CD14-positive monocyte (primary cell): ENCODE measurements at regions not wholly inside any gene's neighbourhood (a gene's known extent, or its start where the extent isn't known, plus 50 kb on each side); places are given as distances from the start of the nearest gene placed in this dataset.

Experiments used
- DNase-seq, 3 donors: peaks; one replicate each; pipeline ENCODE4 v3.0.0-alpha.2; 2011 to 2022
- H2AFZ ChIP-seq: 2 replicates; pipeline ENCODE4 v1.6.0; 2012; ENCODE audit warnings: mild to moderate bottlenecking, low read depth, low read length, inconsistent platforms; ENCODE audit not compliant: insufficient read depth, poor library complexity, severe bottlenecking
- H3K27ac ChIP-seq, 2 donors: 1 replicate in 1 of 2; 2 replicates in 1 of 2; pipeline ENCODE4 v1.5.1; 2012 to 2013; ENCODE audit warnings: low read length in 2 of 2, control low read depth in 1 of 2, inconsistent platforms in 1 of 2, low read depth in 1 of 2, mild to moderate bottlenecking in 1 of 2
- H3K27me3 ChIP-seq, 2 donors: one replicate each; pipeline versions ENCODE4 v1.6.0 to v1.6.1; 2011 to 2013; ENCODE audit warnings: low read length in 2 of 2; ENCODE audit not compliant: control insufficient read depth in 2 of 2, insufficient read depth in 2 of 2
- H3K36me3 ChIP-seq, 2 donors: replicated peaks in 1 of 2; 1 replicate in 1 of 2; 2 replicates in 1 of 2; pipeline versions ENCODE4 v1.5.1 to v1.6.1; 2012 to 2013; ENCODE audit warnings: low read length in 2 of 2, control low read depth in 1 of 2, inconsistent platforms in 1 of 2, mild to moderate bottlenecking in 1 of 2; ENCODE audit not compliant: insufficient read depth in 2 of 2, control insufficient read depth in 1 of 2
- H3K4me1 ChIP-seq, 2 donors: 1 replicate in 1 of 2; 2 replicates in 1 of 2; pipeline versions ENCODE4 v1.5.1 to v1.6.1; 2012 to 2013; ENCODE audit warnings: low read length in 2 of 2, control low read depth in 1 of 2, inconsistent platforms in 1 of 2, mild to moderate bottlenecking in 1 of 2, moderate library complexity in 1 of 2; ENCODE audit not compliant: insufficient read depth in 2 of 2, control insufficient read depth in 1 of 2
- H3K4me2 ChIP-seq: replicated peaks from 2 replicates; pipeline ENCODE3; 2012; ENCODE audit warnings: low read length, moderate library complexity, mild to moderate bottlenecking; ENCODE audit not compliant: poor library complexity, severe bottlenecking; ENCODE audit errors: extremely low read depth
- H3K4me3 ChIP-seq, 3 experiments: fragments of 200-600 bp in 1 of 3; sonication (generic) in 1 of 3; replicated peaks in 1 of 3; 1 replicate in 2 of 3; 2 replicates in 1 of 3; pipeline ENCODE4 v1.5.1; 2011 to 2013; ENCODE audit warnings: low read length in 3 of 3, mild to moderate bottlenecking in 3 of 3, control low read depth in 2 of 3, low read depth in 2 of 3, inconsistent platforms in 1 of 3, moderate library complexity in 1 of 3
- H3K79me2 ChIP-seq: 2 replicates; pipeline ENCODE4 v1.6.0; 2012; ENCODE audit warnings: mild to moderate bottlenecking, control low read depth, inconsistent platforms, low read length, moderate library complexity; ENCODE audit not compliant: insufficient read depth
- H3K9ac ChIP-seq: 2 replicates; pipeline ENCODE4 v1.6.0; 2017; ENCODE audit warnings: low read length, mild to moderate bottlenecking; ENCODE audit not compliant: insufficient read depth, poor library complexity, severe bottlenecking
- H3K9me3 ChIP-seq, 2 donors: replicated peaks in 1 of 2; 1 replicate in 1 of 2; 2 replicates in 1 of 2; pipeline versions ENCODE4 v1.5.1 to v1.6.1; 2012 to 2013; ENCODE audit warnings: low read length in 2 of 2, control low read depth in 1 of 2; ENCODE audit not compliant: control insufficient read depth in 1 of 2, insufficient read depth in 1 of 2
- H4K20me1 ChIP-seq: 2 replicates; pipeline ENCODE4 v1.6.0; 2012; ENCODE audit warnings: mild to moderate bottlenecking, low read length, control low read depth, moderate library complexity; ENCODE audit not compliant: insufficient read depth
- H3K27ac Mint-ChIP-seq, 7 donors: one replicate each; pipeline ENCODE4 v1.8.0; 2020; ENCODE audit warnings: mild to moderate bottlenecking in 7 of 7, mixed read lengths in 7 of 7, moderate library complexity in 6 of 7, inconsistent platforms in 2 of 7
- H3K27me3 Mint-ChIP-seq, 3 donors: one replicate each; pipeline ENCODE4 v1.8.0; 2021 to 2022; ENCODE audit warnings: low read depth in 3 of 3, mild to moderate bottlenecking in 3 of 3, mixed read lengths in 3 of 3, moderate library complexity in 3 of 3, inconsistent platforms in 1 of 3
- H3K36me3 Mint-ChIP-seq, 2 donors: one replicate each; pipeline ENCODE4 v1.8.0; 2020; ENCODE audit warnings: mixed read lengths in 2 of 2, inconsistent platforms in 1 of 2, mild to moderate bottlenecking in 1 of 2
- H3K4me1 Mint-ChIP-seq: one replicate; pipeline ENCODE4 v1.8.0; 2020; ENCODE audit warnings: mild to moderate bottlenecking, mixed read lengths
- H3K4me3 Mint-ChIP-seq, 2 donors: one replicate each; pipeline ENCODE4 v1.8.0; 2020; ENCODE audit warnings: mild to moderate bottlenecking in 2 of 2, mixed read lengths in 2 of 2, moderate library complexity in 1 of 2
- H3K9me3 Mint-ChIP-seq, 7 donors: one replicate each; pipeline ENCODE4 v1.8.0; 2020 to 2022; ENCODE audit warnings: mixed read lengths in 7 of 7, mild to moderate bottlenecking in 6 of 7, moderate library complexity in 6 of 7, inconsistent platforms in 2 of 7
- WGBS: methylation state at CpG from one replicate; pipeline ENCODE4 v1.1.5; 2013; ENCODE audit warnings: missing lambda C conversion rate; ENCODE audit not compliant: insufficient coverage; 5-methylcytosine and 5-hydroxymethylcytosine counted together
- intact Hi-C, 2 donors: fragments of 100-400 bp; cut with micrococcal nuclease; formaldehyde crosslinking; loops; one replicate each; pipeline versions ENCODE4 v1.15.0 to v1.15.1; 2023
- TF ChIP-seq, protein P1 (sequence below): fragments of 200-600 bp; IDR thresholded peaks from one replicate; pipeline ENCODE4 v1.8.0; 2022; ENCODE audit warnings: antibody characterized with exemption, mild to moderate bottlenecking

DNA sequence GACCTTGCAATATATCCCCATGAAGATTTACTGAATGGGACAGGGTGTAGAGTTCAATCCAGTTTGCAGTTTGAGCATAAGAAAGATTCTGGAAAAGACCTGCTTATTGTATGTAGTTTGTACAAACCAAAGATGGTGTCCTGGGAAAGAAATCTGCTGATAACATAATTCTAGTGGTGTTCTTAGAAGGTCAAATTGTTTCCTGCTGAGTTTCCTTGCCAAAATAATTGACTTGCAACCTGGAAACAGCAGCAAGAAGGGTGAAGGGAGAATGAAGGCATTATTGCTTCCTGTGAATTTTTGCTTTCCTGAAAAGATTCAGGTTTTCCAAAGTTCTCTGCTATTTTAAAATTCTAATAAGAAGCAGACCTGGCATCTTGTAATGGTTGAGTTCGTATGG is 222.9 kb downstream of the KIF20B start:
- H3K36me3 Mint-ChIP-seq, result no peaks in the 10 kb centered on the region
- H3K27me3 Mint-ChIP-seq, result no peaks in the 10 kb centered on the region
- H3K4me3 Mint-ChIP-seq, result no peak overlapping the region
- Histone ChIP-seq H3K9ac (no peak overlapping the region), H3K9me3 (no peaks in the 10 kb centered on the region), H4K20me1 (no peaks in the 10 kb centered on the region), H3K4me3 (no peak overlapping the region), H3K4me1 (no peaks in the 10 kb centered on the region), H3K27me3 (no peaks in the 10 kb centered on the region), H2AFZ (no peak overlapping the region), H3K79me2 (no peaks in the 10 kb centered on the region), H3K4me2 (no peak overlapping the region), H3K36me3 (no peaks in the 10 kb centered on the region), H3K27ac (no peak overlapping the region)
- no peak overlapping the region for H3K27ac Mint-ChIP-seq
- WGBS, result 60% methylated on average over 1 of the region's 1 CpG
- no peak for DNase-seq
- peaks cover 0 to 3% (median 0%) of the 10 kb centered on the region in 7 donors for H3K9me3 Mint-ChIP-seq
- H3K4me1 Mint-ChIP-seq, result no peaks in the 10 kb centered on the region
- intact Hi-C loops, result no loop called here
- TF ChIP-seq, protein P1, sequence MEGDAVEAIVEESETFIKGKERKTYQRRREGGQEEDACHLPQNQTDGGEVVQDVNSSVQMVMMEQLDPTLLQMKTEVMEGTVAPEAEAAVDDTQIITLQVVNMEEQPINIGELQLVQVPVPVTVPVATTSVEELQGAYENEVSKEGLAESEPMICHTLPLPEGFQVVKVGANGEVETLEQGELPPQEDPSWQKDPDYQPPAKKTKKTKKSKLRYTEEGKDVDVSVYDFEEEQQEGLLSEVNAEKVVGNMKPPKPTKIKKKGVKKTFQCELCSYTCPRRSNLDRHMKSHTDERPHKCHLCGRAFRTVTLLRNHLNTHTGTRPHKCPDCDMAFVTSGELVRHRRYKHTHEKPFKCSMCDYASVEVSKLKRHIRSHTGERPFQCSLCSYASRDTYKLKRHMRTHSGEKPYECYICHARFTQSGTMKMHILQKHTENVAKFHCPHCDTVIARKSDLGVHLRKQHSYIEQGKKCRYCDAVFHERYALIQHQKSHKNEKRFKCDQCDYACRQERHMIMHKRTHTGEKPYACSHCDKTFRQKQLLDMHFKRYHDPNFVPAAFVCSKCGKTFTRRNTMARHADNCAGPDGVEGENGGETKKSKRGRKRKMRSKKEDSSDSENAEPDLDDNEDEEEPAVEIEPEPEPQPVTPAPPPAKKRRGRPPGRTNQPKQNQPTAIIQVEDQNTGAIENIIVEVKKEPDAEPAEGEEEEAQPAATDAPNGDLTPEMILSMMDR, result no peak

DNA sequence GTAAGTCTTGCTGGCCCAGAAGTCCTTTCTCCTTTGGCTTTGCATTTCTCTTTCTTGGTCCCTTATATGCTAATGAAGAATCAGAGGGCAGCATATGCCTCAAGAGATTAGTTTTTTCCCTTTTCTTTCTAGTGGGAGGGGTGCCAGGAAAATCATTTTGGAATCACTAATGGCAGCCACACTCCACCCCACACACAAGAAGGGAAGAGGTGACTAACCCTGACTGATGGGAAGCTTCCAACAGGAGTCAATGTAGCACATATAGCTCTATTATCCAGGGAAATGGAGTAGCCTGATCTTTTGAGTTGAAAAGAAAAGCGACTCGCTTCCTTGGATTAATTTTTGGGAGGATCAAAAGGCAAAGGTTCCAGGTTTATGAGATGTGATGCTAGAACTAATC is 225.3 kb downstream of the KIF20B start:
- no peak overlapping the region for H3K4me2 ChIP-seq
- H3K9me3 Mint-ChIP-seq, result peaks cover 0 to 5% (median 0%) of the 10 kb centered on the region in 7 donors
- no peak overlapping the region for H3K9ac ChIP-seq
- no peak overlapping the region for H2AFZ ChIP-seq
- no peaks in the 10 kb centered on the region for H3K36me3 Mint-ChIP-seq
- H3K4me1 ChIP-seq, result no peaks in the 10 kb centered on the region
- no peaks in the 10 kb centered on the region for H4K20me1 ChIP-seq
- intact Hi-C loops, result no loop called here
- peaks cover 0 to 2% (median 0%) of the 10 kb centered on the region in 3 donors for H3K27me3 Mint-ChIP-seq
- no peak overlapping the region for H3K4me3 Mint-ChIP-seq
- H3K4me1 Mint-ChIP-seq, result no peaks in the 10 kb centered on the region
- no peaks in the 10 kb centered on the region for H3K27me3 ChIP-seq
- H3K27ac ChIP-seq, result no peak overlapping the region
- H3K4me3 ChIP-seq, result no peak overlapping the region
- TF ChIP-seq, protein P1, result no peak
- no peak for DNase-seq
- no peaks in the 10 kb centered on the region for H3K36me3 ChIP-seq
- H3K79me2 ChIP-seq, result no peaks in the 10 kb centered on the region
- 100% methylated on average over 1 of the region's 2 CpGs for WGBS
- no peaks in the 10 kb centered on the region for H3K9me3 ChIP-seq
- no peak overlapping the region for H3K27ac Mint-ChIP-seq
